SH-SY5Y (cell line): ENCODE measurements at regions not wholly inside any gene's neighbourhood (a gene's known extent, or its start where the extent isn't known, plus 50 kb on each side); places are given as distances from the start of the nearest gene placed in this dataset.

ENCODE experiments used
- GATA2 ChIP-seq: IDR thresholded peaks from 2 replicates; pipeline ENCODE4 v1.6.1; 2011; ENCODE audit warnings: mild to moderate bottlenecking, low read depth, low read length
- GATA3 ChIP-seq: IDR thresholded peaks from 2 replicates; pipeline ENCODE4 v1.6.1; 2011; ENCODE audit warnings: low read depth, mild to moderate bottlenecking, low read length, moderate library complexity

- TF ChIP-seq GATA2 (no peak), GATA3 (no peak)
Observed at GRCh38 chr2:226466124-226466523, 333.5 kb downstream of the IRS1 start.
